Endodermal cell (in vitro differentiated cells): ENCODE measurements at regions not wholly inside any gene's neighbourhood (a gene's known extent, or its start where the extent isn't known, plus 50 kb on each side); places are given as distances from the start of the nearest gene placed in this dataset.

Experiments
- DNase-seq: peaks from one replicate; pipeline ENCODE4 v3.0.0-alpha.2; 2017
- H3K27ac ChIP-seq: 2 replicates; pipeline ENCODE4 v1.5.1; 2013; ENCODE audit warnings: mild to moderate bottlenecking, low read depth, low read length, moderate library complexity
- H3K27me3 ChIP-seq: 2 replicates; pipeline ENCODE4 v1.6.1; 2013; ENCODE audit warnings: mild to moderate bottlenecking, low read length, moderate library complexity; ENCODE audit not compliant: insufficient read depth, control insufficient read depth, poor library complexity, severe bottlenecking
- H3K36me3 ChIP-seq: 2 replicates; pipeline ENCODE4 v1.7.0; 2013; ENCODE audit warnings: mild to moderate bottlenecking, low read length, moderate library complexity; ENCODE audit not compliant: control insufficient read depth, insufficient read depth
- H3K4me1 ChIP-seq: one replicate; pipeline ENCODE4 v1.7.0; 2013; ENCODE audit warnings: low read length; ENCODE audit not compliant: control insufficient read depth, insufficient read depth
- H3K4me3 ChIP-seq: 2 replicates; pipeline ENCODE4 v1.5.1; 2013; ENCODE audit warnings: mild to moderate bottlenecking, low read length, moderate library complexity
- H3K9ac ChIP-seq: 2 replicates; pipeline ENCODE4 v1.6.1; 2013; ENCODE audit warnings: mild to moderate bottlenecking, low read length, moderate library complexity; ENCODE audit not compliant: poor library complexity, severe bottlenecking; ENCODE audit errors: extremely low read depth
- H3K9me3 ChIP-seq: 2 replicates; pipeline ENCODE4 v1.6.1; 2013; ENCODE audit warnings: mild to moderate bottlenecking, low read length, moderate library complexity; ENCODE audit not compliant: control insufficient read depth
- H3K27ac Mint-ChIP-seq: 2 replicates; pipeline ENCODE4 v1.8.0; 2020; ENCODE audit warnings: mixed read lengths
- H3K27me3 Mint-ChIP-seq: 2 replicates; pipeline ENCODE4 v1.8.0; 2021; ENCODE audit warnings: mild to moderate bottlenecking, mixed read lengths; ENCODE audit not compliant: insufficient read depth
- H3K36me3 Mint-ChIP-seq: 2 replicates; pipeline ENCODE4 v1.8.0; 2020; ENCODE audit warnings: low read depth, mixed read lengths
- H3K4me1 Mint-ChIP-seq: 2 replicates; pipeline ENCODE4 v1.8.0; 2020; ENCODE audit warnings: mixed read lengths
- H3K4me3 Mint-ChIP-seq: 2 replicates; pipeline ENCODE4 v1.8.0; 2020; ENCODE audit warnings: mild to moderate bottlenecking, moderate library complexity, mixed read lengths
- H3K9me3 Mint-ChIP-seq: 2 replicates; pipeline ENCODE4 v1.8.0; 2020; ENCODE audit warnings: mild to moderate bottlenecking, mixed read lengths
- CTCF ChIP-seq: fragments of 200-600 bp; sonication (generic); conservative IDR thresholded peaks from 2 replicates; pipeline ENCODE4 v1.5.0; 2021; ENCODE audit warnings: antibody characterized with exemption, mild to moderate bottlenecking
- WGBS, 2 experiments: methylation state at CpG; one replicate each; pipeline versions ENCODE4 v1.1.5 to v1.1.7; 2013; ENCODE audit warnings: missing lambda C conversion rate in 2 of 2, mixed read lengths in 1 of 2; ENCODE audit not compliant: insufficient coverage in 1 of 2, insufficient read length in 1 of 2; 5-methylcytosine and 5-hydroxymethylcytosine counted together

GRCh38 chr4:174154215-174154854, 129.1 kb downstream of the FBXO8 start:
- H3K27me3 Mint-ChIP-seq, result peaks cover 4% of the 10 kb centered on the region

GRCh38 chr4:174152717-174153466, 130.6 kb downstream of the FBXO8 start:
- WGBS, 2 experiments, result 68% methylated on average over 2 of the region's 2 CpGs; no CpG with 5 or more reads in 1 of the 2 experiments
- H3K27ac Mint-ChIP-seq, result no peak overlapping the region
- no peaks in the 10 kb centered on the region for H3K4me1 ChIP-seq

More at GRCh38 chr4:174154215-174154854, 129.1 kb downstream of the FBXO8 start:
- Histone ChIP-seq H3K27ac (no peak overlapping the region), H3K27me3 (no peaks in the 10 kb centered on the region), H3K9ac (no peak overlapping the region), H3K9me3 (no peaks in the 10 kb centered on the region), H3K36me3 (no peaks in the 10 kb centered on the region), H3K4me3 (no peak overlapping the region), H3K4me1 (no peaks in the 10 kb centered on the region)
- H3K9me3 Mint-ChIP-seq, result no peaks in the 10 kb centered on the region
- peaks cover 6% of the 10 kb centered on the region for H3K4me1 Mint-ChIP-seq
- no peak overlapping the region for H3K4me3 Mint-ChIP-seq
- H3K36me3 Mint-ChIP-seq, result no peaks in the 10 kb centered on the region
- DNase-seq, result no peak
- no peak overlapping the region for H3K27ac Mint-ChIP-seq
- 83 to 86% methylated on average over 2 to 4 of the region's 5 CpGs for WGBS, 2 experiments
- TF ChIP-seq CTCF, result no peak

GRCh38 chr4:174147863-174148262, 135.6 kb downstream of the FBXO8 start:
- 84 to 100% methylated on average over 1 to 2 of the region's 2 CpGs for WGBS, 2 experiments
- Mint-ChIP-seq H3K27me3 (peaks cover 3% of the 10 kb centered on the region), H3K4me1 (peaks cover 11% of the 10 kb centered on the region), H3K27ac (no peak overlapping the region), H3K36me3 (no peaks in the 10 kb centered on the region), H3K4me3 (no peak overlapping the region), H3K9me3 (no peaks in the 10 kb centered on the region)
- DNase-seq, result no peak
- H3K36me3 ChIP-seq, result no peaks in the 10 kb centered on the region
- H3K4me1 ChIP-seq, result peaks cover 6% of the 10 kb centered on the region
- no peaks in the 10 kb centered on the region for H3K27me3 ChIP-seq
- no peak overlapping the region for H3K4me3 ChIP-seq
- no peaks in the 10 kb centered on the region for H3K9me3 ChIP-seq
- no peak for TF ChIP-seq CTCF
- no peak overlapping the region for H3K27ac ChIP-seq
- H3K9ac ChIP-seq, result no peak overlapping the region

More at GRCh38 chr4:174152717-174153466, 130.6 kb downstream of the FBXO8 start:
- Histone ChIP-seq H3K4me3 (no peak overlapping the region), H3K9me3 (no peaks in the 10 kb centered on the region), H3K9ac (no peak overlapping the region), H3K36me3 (no peaks in the 10 kb centered on the region), H3K27me3 (no peaks in the 10 kb centered on the region), H3K27ac (no peak overlapping the region)
- Mint-ChIP-seq H3K4me3 (no peak overlapping the region), H3K4me1 (peaks cover 6% of the 10 kb centered on the region), H3K9me3 (no peaks in the 10 kb centered on the region), H3K27me3 (peaks cover 1% of the 10 kb centered on the region), H3K36me3 (no peaks in the 10 kb centered on the region)
- TF ChIP-seq CTCF, result no peak
- peak; percentile 63 for DNase-seq
